Lower leg skin (tissue), 4 donors: ENCODE measurements at regions not wholly inside any gene's neighbourhood (a gene's known extent, or its start where the extent isn't known, plus 50 kb on each side); places are given as distances from the start of the nearest gene placed in this dataset.

Source experiments
- DNase-seq, 2 donors: peaks; one replicate each; pipeline ENCODE4 v3.0.0-alpha.2; 2019; ENCODE audit warnings: low spot score in 2 of 2
- H3K4me3 ChIP-seq: fragments of 200-600 bp; sonication (generic); 2 replicates; pipeline ENCODE4 v1.5.1; 2017; ENCODE audit warnings: mild to moderate bottlenecking, low read depth; ENCODE audit not compliant: poor library complexity, severe bottlenecking
- POLR2A ChIP-seq, 2 donors: fragments of 450-650 bp; IDR thresholded peaks; one replicate each; pipeline ENCODE4 v1.6.1; 2016 to 2017; ENCODE audit warnings: antibody characterized with exemption in 2 of 2, mild to moderate bottlenecking in 1 of 2, moderate library complexity in 1 of 2
- WGBS, 2 donors: methylation state at CpG; one replicate each; pipeline ENCODE4 v1.1.5; 2018; 5-methylcytosine and 5-hydroxymethylcytosine counted together
- intact Hi-C: fragments of 100-400 bp; cut with DNase I; formaldehyde crosslinking; loops from one replicate; pipeline ENCODE4 v1.15.0; 2023; ENCODE audit warnings: low total_unique reads
- TF ChIP-seq, protein P1 (sequence below), 3 donors: fragments of 450-650 bp; IDR thresholded peaks; one replicate each; pipeline ENCODE4 v1.5.1; 2016; ENCODE audit warnings: antibody characterized with exemption in 3 of 3, mild to moderate bottlenecking in 3 of 3, moderate library complexity in 2 of 3

DNA sequence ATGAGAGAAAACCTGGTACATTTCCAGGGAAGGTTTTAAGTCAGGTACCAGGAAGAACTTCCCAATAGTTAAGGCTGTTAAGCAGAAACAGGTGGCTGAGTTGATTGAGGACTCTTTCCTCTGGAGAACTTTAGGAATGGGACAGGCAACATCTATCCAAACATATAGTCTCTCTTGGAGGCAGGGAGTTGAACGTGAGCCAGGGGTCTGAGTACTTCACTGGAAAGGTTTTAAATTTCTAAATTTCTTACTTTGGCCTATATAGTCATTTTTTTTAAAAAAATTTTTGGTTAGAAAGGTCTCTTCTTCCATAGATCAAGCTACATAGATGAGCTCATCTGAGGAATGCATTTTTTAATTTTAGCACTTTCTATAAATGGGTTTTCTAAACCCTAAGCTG lies 261.4 kb upstream of the TCF4 start:
- H3K4me3 ChIP-seq, result no peak overlapping the region
- TF ChIP-seq, protein P1, sequence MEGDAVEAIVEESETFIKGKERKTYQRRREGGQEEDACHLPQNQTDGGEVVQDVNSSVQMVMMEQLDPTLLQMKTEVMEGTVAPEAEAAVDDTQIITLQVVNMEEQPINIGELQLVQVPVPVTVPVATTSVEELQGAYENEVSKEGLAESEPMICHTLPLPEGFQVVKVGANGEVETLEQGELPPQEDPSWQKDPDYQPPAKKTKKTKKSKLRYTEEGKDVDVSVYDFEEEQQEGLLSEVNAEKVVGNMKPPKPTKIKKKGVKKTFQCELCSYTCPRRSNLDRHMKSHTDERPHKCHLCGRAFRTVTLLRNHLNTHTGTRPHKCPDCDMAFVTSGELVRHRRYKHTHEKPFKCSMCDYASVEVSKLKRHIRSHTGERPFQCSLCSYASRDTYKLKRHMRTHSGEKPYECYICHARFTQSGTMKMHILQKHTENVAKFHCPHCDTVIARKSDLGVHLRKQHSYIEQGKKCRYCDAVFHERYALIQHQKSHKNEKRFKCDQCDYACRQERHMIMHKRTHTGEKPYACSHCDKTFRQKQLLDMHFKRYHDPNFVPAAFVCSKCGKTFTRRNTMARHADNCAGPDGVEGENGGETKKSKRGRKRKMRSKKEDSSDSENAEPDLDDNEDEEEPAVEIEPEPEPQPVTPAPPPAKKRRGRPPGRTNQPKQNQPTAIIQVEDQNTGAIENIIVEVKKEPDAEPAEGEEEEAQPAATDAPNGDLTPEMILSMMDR (IDR thresholded peaks at IDR 0.05), result no peak
- no peak for TF ChIP-seq POLR2A (IDR thresholded peaks at IDR 0.05)
- WGBS, 2 donors, result 84 to 85% methylated on average over 1 of the region's 1 CpG
- intact Hi-C loops, result no loop called here
- DNase-seq, result no peak

DNA sequence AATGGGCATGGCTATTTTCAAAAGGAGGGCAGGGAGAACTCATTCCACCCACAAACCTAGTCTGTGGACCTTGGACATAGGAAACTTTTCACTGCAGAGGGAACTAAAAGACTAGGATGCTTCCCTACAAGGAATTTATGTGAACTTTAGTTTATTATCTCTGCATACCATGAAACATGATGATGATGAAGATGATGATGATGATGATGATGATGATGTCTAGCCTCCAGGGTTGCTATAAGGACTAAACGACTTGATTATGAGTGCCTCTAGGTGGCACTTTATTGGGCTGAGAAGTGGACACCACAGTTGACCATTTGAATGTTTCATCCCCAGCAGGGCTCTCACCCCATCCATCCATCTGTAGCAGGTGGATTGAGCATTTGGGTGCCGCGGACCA lies 260.0 kb upstream of the TCF4 start:
- 97 to 99% methylated on average over 3 of the region's 3 CpGs for WGBS, 2 donors
- intact Hi-C loops, result no loop called here
- no peak overlapping the region for H3K4me3 ChIP-seq
- no peak for TF ChIP-seq POLR2A (IDR thresholded peaks at IDR 0.05)
- TF ChIP-seq, protein P1 (IDR thresholded peaks at IDR 0.05), result no peak
- DNase-seq, result no peak

GRCh38 chr18:55845221-55845620 lies 257.2 kb upstream of the TCF4 start:
- intact Hi-C loops, result no loop called here
- no peak for DNase-seq
- no peak overlapping the region for H3K4me3 ChIP-seq
- TF ChIP-seq POLR2A (IDR thresholded peaks at IDR 0.05), result no peak
- TF ChIP-seq, protein P1 (IDR thresholded peaks at IDR 0.05), result no peak
- 66 to 76% methylated on average over 4 of the region's 4 CpGs for WGBS, 2 donors

DNA sequence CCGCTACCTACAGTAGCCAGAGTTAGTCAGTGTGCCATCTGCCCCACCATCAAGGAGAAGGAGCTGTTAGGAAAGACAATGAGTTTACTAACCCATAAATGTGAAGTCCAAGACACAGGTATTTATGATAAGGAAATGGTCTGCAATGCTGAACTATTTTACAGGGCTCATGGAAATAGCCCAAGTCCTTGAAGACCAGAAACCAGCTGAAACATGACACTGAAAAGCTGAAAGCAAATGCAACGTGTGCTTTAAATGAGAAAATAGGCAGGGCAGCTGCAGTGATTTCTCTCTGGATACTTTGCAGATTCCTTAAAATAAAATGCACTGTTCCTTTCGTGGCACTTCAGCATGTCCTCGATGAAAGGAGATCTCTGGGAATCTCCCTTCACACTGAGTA lies 256.4 kb upstream of the TCF4 start:
- 56 to 62% methylated on average over 4 of the region's 4 CpGs for WGBS, 2 donors
- no peak overlapping the region for H3K4me3 ChIP-seq
- no peak for DNase-seq
- TF ChIP-seq, protein P1 (IDR thresholded peaks at IDR 0.05), result no peak
- TF ChIP-seq POLR2A (IDR thresholded peaks at IDR 0.05), result no peak
- intact Hi-C loops, result no loop called here

- 91 to 92% methylated on average over 2 of the region's 2 CpGs for WGBS, 2 donors
- no peak for DNase-seq
- TF ChIP-seq POLR2A (IDR thresholded peaks at IDR 0.05), result no peak
- TF ChIP-seq, protein P1 (IDR thresholded peaks at IDR 0.05), result no peak
- no peak overlapping the region for H3K4me3 ChIP-seq
- intact Hi-C loops, result no loop called here
These were observed 253.3 kb upstream of the TCF4 start for GRCh38 chr18:55841314-55841713.

GRCh38 chr18:55840601-55841170 lies 252.7 kb upstream of the TCF4 start:
- H3K4me3 ChIP-seq, result no peak overlapping the region
- intact Hi-C loops, result no loop called here
- WGBS, 2 donors, result 94 to 98% methylated on average over 5 to 20 of the region's 30 CpGs

More at GRCh38 chr18:55840601-55841170, 252.7 kb upstream of the TCF4 start:
- TF ChIP-seq, protein P1 (IDR thresholded peaks at IDR 0.05), result no peak
- TF ChIP-seq POLR2A (IDR thresholded peaks at IDR 0.05), result no peak
- no peak for DNase-seq
